ENCODE measurements at regions not wholly inside any gene's neighbourhood (a gene's known extent, or its start where the extent isn't known, plus 50 kb on each side); places are given as distances from the start of the nearest gene placed in this dataset.
A peak's percentile ranks its signal among the peaks of the same experiment; 100 is the strongest.

- H3K4me1 Mint-ChIP-seq (ENCODE audit: low read depth, unreplicated experiment): no peaks in the 10 kb centered on the region
- DNase-seq: no peak
- H3K36me3 Mint-ChIP-seq (ENCODE audit: unreplicated experiment): peaks cover 4% of the 10 kb centered on the region
- no peak overlapping the region for H3K4me3 Mint-ChIP-seq (ENCODE audit: unreplicated experiment)
- H3K27me3 Mint-ChIP-seq (ENCODE audit: unreplicated experiment): peaks cover 1% of the 10 kb centered on the region
- no peak overlapping the region for H3K27ac Mint-ChIP-seq (ENCODE audit: unreplicated experiment)
- peaks cover 4% of the 10 kb centered on the region for H3K9me3 Mint-ChIP-seq (ENCODE audit: unreplicated experiment)
- no peak for TF ChIP-seq CTCF (IDR thresholded peaks at IDR 0.05; ENCODE audit: partially characterized antibody, unreplicated experiment)
These were observed 655.3 kb upstream of the PLXNA2 start for GRCh38 chr1:208899438-208899837.

- Mint-ChIP-seq H3K9me3 (ENCODE audit: unreplicated experiment) (peaks cover 1% of the 10 kb centered on the region), H3K4me3 (ENCODE audit: unreplicated experiment) (no peak overlapping the region), H3K4me1 (ENCODE audit: low read depth, unreplicated experiment) (no peaks in the 10 kb centered on the region), H3K27me3 (ENCODE audit: unreplicated experiment) (peaks cover 1% of the 10 kb centered on the region), H3K36me3 (ENCODE audit: unreplicated experiment) (no peaks in the 10 kb centered on the region), H3K27ac (ENCODE audit: unreplicated experiment) (no peak overlapping the region)
- no peak for TF ChIP-seq CTCF (IDR thresholded peaks at IDR 0.05; ENCODE audit: partially characterized antibody, unreplicated experiment)
- no peak for DNase-seq
These were observed 659.2 kb upstream of the PLXNA2 start for GRCh38 chr1:208903251-208903905.

- Mint-ChIP-seq H3K9me3 (ENCODE audit: unreplicated experiment) (no peaks in the 10 kb centered on the region), H3K27me3 (ENCODE audit: unreplicated experiment) (peaks cover 1% of the 10 kb centered on the region), H3K36me3 (ENCODE audit: unreplicated experiment) (no peaks in the 10 kb centered on the region), H3K27ac (ENCODE audit: unreplicated experiment) (no peak overlapping the region), H3K4me1 (ENCODE audit: low read depth, unreplicated experiment) (peaks cover 7% of the 10 kb centered on the region), H3K4me3 (ENCODE audit: unreplicated experiment) (no peak overlapping the region)
- no peak for DNase-seq
- no peak for TF ChIP-seq CTCF (IDR thresholded peaks at IDR 0.05; ENCODE audit: partially characterized antibody, unreplicated experiment)
These were observed 663.6 kb upstream of the PLXNA2 start for GRCh38 chr1:208907790-208908189.

GRCh38 chr1:208909011-208909984 is 665.1 kb upstream of the PLXNA2 start:
- no peak for TF ChIP-seq CTCF (IDR thresholded peaks at IDR 0.05; ENCODE audit: partially characterized antibody, unreplicated experiment)
- H3K4me3 Mint-ChIP-seq (ENCODE audit: unreplicated experiment): no peak overlapping the region
- no peaks in the 10 kb centered on the region for H3K9me3 Mint-ChIP-seq (ENCODE audit: unreplicated experiment)
- peak overlapping the region; percentile 15 for H3K27ac Mint-ChIP-seq (ENCODE audit: unreplicated experiment)
- no peaks in the 10 kb centered on the region for H3K27me3 Mint-ChIP-seq (ENCODE audit: unreplicated experiment)
- H3K36me3 Mint-ChIP-seq (ENCODE audit: unreplicated experiment): no peaks in the 10 kb centered on the region
- peaks cover 7% of the 10 kb centered on the region for H3K4me1 Mint-ChIP-seq (ENCODE audit: low read depth, unreplicated experiment)
- DNase-seq: no peak

GRCh38 chr1:208910161-208910560 is 666.0 kb upstream of the PLXNA2 start:
- no peak for DNase-seq
- Mint-ChIP-seq H3K9me3 (ENCODE audit: unreplicated experiment) (no peaks in the 10 kb centered on the region), H3K4me3 (ENCODE audit: unreplicated experiment) (no peak overlapping the region), H3K27me3 (ENCODE audit: unreplicated experiment) (no peaks in the 10 kb centered on the region), H3K4me1 (ENCODE audit: low read depth, unreplicated experiment) (peaks cover 7% of the 10 kb centered on the region), H3K36me3 (ENCODE audit: unreplicated experiment) (no peaks in the 10 kb centered on the region), H3K27ac (ENCODE audit: unreplicated experiment) (peak overlapping the region; percentile 15)
- no peak for TF ChIP-seq CTCF (IDR thresholded peaks at IDR 0.05; ENCODE audit: partially characterized antibody, unreplicated experiment)
